Suprapubic skin (tissue), 4 donors: ENCODE measurements at regions not wholly inside any gene's neighbourhood (a gene's known extent, or its start where the extent isn't known, plus 50 kb on each side); places are given as distances from the start of the nearest gene placed in this dataset.
A peak's percentile ranks its signal among the peaks of the same experiment; 100 is the strongest.

Source experiments
- EP300 ChIP-seq: sonication (generic); formaldehyde crosslinking; IDR thresholded peaks from one replicate; pipeline ENCODE4 v1.6.1; 2017; ENCODE audit warnings: antibody characterized with exemption
- POLR2A ChIP-seq, 2 donors: fragments of 450-650 bp; IDR thresholded peaks; one replicate each; pipeline ENCODE4 v1.6.1; 2017; ENCODE audit warnings: antibody characterized with exemption in 2 of 2, mild to moderate bottlenecking in 2 of 2, moderate library complexity in 2 of 2
- POLR2AphosphoS5 ChIP-seq, 3 donors: sonication (generic); formaldehyde crosslinking; IDR thresholded peaks; one replicate each; pipeline ENCODE4 v1.6.1; 2017; ENCODE audit warnings: antibody characterized with exemption in 3 of 3
- TF ChIP-seq, protein P1 (sequence below), 2 donors: fragments of 200-600 bp in 1 of 2; fragments of 450-650 bp in 1 of 2; sonication (generic) in 1 of 2; IDR thresholded peaks; one replicate each; pipeline ENCODE4 v1.5.1; 2016 to 2019; ENCODE audit warnings: antibody characterized with exemption in 2 of 2, mild to moderate bottlenecking in 1 of 2, moderate library complexity in 1 of 2

GRCh38 chr11:8813658-8814057, 97.3 kb upstream of the AKIP1 start:
- TF ChIP-seq, protein P1, sequence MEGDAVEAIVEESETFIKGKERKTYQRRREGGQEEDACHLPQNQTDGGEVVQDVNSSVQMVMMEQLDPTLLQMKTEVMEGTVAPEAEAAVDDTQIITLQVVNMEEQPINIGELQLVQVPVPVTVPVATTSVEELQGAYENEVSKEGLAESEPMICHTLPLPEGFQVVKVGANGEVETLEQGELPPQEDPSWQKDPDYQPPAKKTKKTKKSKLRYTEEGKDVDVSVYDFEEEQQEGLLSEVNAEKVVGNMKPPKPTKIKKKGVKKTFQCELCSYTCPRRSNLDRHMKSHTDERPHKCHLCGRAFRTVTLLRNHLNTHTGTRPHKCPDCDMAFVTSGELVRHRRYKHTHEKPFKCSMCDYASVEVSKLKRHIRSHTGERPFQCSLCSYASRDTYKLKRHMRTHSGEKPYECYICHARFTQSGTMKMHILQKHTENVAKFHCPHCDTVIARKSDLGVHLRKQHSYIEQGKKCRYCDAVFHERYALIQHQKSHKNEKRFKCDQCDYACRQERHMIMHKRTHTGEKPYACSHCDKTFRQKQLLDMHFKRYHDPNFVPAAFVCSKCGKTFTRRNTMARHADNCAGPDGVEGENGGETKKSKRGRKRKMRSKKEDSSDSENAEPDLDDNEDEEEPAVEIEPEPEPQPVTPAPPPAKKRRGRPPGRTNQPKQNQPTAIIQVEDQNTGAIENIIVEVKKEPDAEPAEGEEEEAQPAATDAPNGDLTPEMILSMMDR (IDR thresholded peaks at IDR 0.05): peak; percentile 54 to 74
- no peak for TF ChIP-seq POLR2A (IDR thresholded peaks at IDR 0.05)
- no peak for TF ChIP-seq EP300
- no peak for TF ChIP-seq POLR2AphosphoS5 (IDR thresholded peaks at IDR 0.05)
